HCT116 (cell line): ENCODE measurements at regions not wholly inside any gene's neighbourhood (a gene's known extent, or its start where the extent isn't known, plus 50 kb on each side); places are given as distances from the start of the nearest gene placed in this dataset.

Experiments
- ATAC-seq: fragments of 200-7000 bp; cut with Tn5 transposase; 2 replicates; pipeline ENCODE4 v1.9.1; 2020; ENCODE audit warnings: mild to moderate bottlenecking, moderate library complexity
- BruUV-seq: library from RNA; stranded (reverse); fragments of 400-500 nt; replicated peaks from 2 replicates; lab custom pipeline; 2021; lab: Mats Ljungman, UMichigan
- CTCF ChIA-PET: fragments of 300-600 bp; sonication (Branson Sonifier 250); formaldehyde crosslinking; loops from one replicate; lab custom pipeline; 2021; ENCODE audit warnings: antibody characterized with exemption; lab: Charles Lee
- POLR2A ChIA-PET: fragments of 300-600, 350-600 bp; sonication (Branson Sonifier 250); formaldehyde crosslinking; loops from one replicate; lab custom pipeline; 2021; ENCODE audit warnings: antibody characterized with exemption; lab: Charles Lee
- RAD21 ChIA-PET, 2 experiments: fragments of 300-600 bp; sonication (Branson Sonifier 250); formaldehyde crosslinking; loops; one replicate each; lab custom pipeline; 2023; ENCODE audit warnings: low total read pairs in 2 of 2; ENCODE audit not compliant: uncharacterized antibody in 2 of 2, unreplicated experiment in 2 of 2, low non-redundant PET in 1 of 2; lab: Charles Lee
- DNase-seq: peaks from one replicate; pipeline ENCODE4 v3.0.0-alpha.2; 2010; ENCODE audit warnings: low read depth, low spot score
- H2AFZ ChIP-seq: fragments of 200-600 bp; shearing (Covaris generic), sonication (generic); 2 replicates; pipeline ENCODE4 v1.6.1; 2017; ENCODE audit warnings: low read depth, mixed run types, mixed read lengths, antibody characterized with exemption, low read length; ENCODE audit not compliant: poor library complexity, severe bottlenecking
- H3K27ac ChIP-seq: 2 replicates; pipeline ENCODE4 v1.5.1; 2012; ENCODE audit warnings: low read depth, low read length
- H3K27me3 ChIP-seq: fragments of 200-600 bp; sonication (generic); 2 replicates; pipeline ENCODE4 v1.6.1; 2016; ENCODE audit warnings: mixed run types, low read length, mixed read lengths; ENCODE audit not compliant: insufficient read depth
- H3K36me3 ChIP-seq, 2 experiments: fragments of 200-500 bp in 1 of 2; fragments of 200-600 bp in 1 of 2; sonication (Bioruptor generic) in 1 of 2; sonication (generic) in 1 of 2; 2 replicates each; pipeline versions ENCODE4 v1.5.1 to v1.6.1; 2014 to 2016; ENCODE audit warnings: low read length in 2 of 2, inconsistent platforms in 1 of 2, mixed read lengths in 1 of 2, mixed run types in 1 of 2; ENCODE audit not compliant: insufficient read depth in 2 of 2, control insufficient read depth in 1 of 2
- H3K4me1 ChIP-seq, 2 experiments: fragments of 200-600 bp in 1 of 2; sonication (generic) in 1 of 2; 2 replicates each; pipeline versions ENCODE4 v1.5.1 to v1.6.1; 2012 to 2017; ENCODE audit warnings: low read length in 2 of 2, inconsistent platforms in 1 of 2, mild to moderate bottlenecking in 1 of 2, mixed read lengths in 1 of 2, mixed run types in 1 of 2, moderate library complexity in 1 of 2; ENCODE audit not compliant: insufficient read depth in 2 of 2, control insufficient read depth in 1 of 2
- H3K4me2 ChIP-seq: fragments of 200-600 bp; sonication (generic); 2 replicates; pipeline ENCODE4 v1.6.1; 2017; ENCODE audit warnings: mixed run types, low read length, mixed read lengths
- H3K4me3 ChIP-seq, 2 experiments: fragments of 200-600 bp in 1 of 2; sonication (generic) in 1 of 2; replicated peaks in 1 of 2; 2 replicates each; pipeline ENCODE4 v1.5.1; 2011 to 2016; ENCODE audit warnings: low read length in 2 of 2, control low read depth in 1 of 2, low read depth in 1 of 2, mild to moderate bottlenecking in 1 of 2, mixed read lengths in 1 of 2, mixed run types in 1 of 2
- H3K79me2 ChIP-seq: fragments of 200-600 bp; sonication (generic); 2 replicates; pipeline ENCODE4 v1.6.1; 2017; ENCODE audit warnings: mild to moderate bottlenecking, mixed run types, low read length, moderate library complexity, mixed read lengths; ENCODE audit not compliant: insufficient read depth
- H3K9ac ChIP-seq: fragments of 200-600 bp; sonication (generic); 2 replicates; pipeline ENCODE4 v1.6.1; 2016; ENCODE audit warnings: low read length, mixed read lengths
- H3K9me2 ChIP-seq: fragments of 200-600 bp; sonication (generic), shearing (Covaris generic); 2 replicates; pipeline ENCODE4 v1.6.1; 2017; ENCODE audit warnings: mixed run types, mild to moderate bottlenecking, moderate library complexity; ENCODE audit not compliant: insufficient read depth
- H3K9me3 ChIP-seq, 2 experiments: fragments of 200-500 bp in 1 of 2; fragments of 200-600 bp in 1 of 2; sonication (Bioruptor generic) in 1 of 2; sonication (generic) in 1 of 2; 2 replicates each; pipeline ENCODE4 v1.6.1; 2014 to 2017; ENCODE audit warnings: low read length in 2 of 2, mixed read lengths in 2 of 2, inconsistent platforms in 1 of 2, low read depth in 1 of 2, mild to moderate bottlenecking in 1 of 2, mixed run types in 1 of 2, moderate library complexity in 1 of 2; ENCODE audit not compliant: control insufficient read depth in 1 of 2, insufficient read depth in 1 of 2
- H4K20me1 ChIP-seq: fragments of 200-600 bp; sonication (generic), shearing (Covaris generic); 2 replicates; pipeline ENCODE4 v1.6.1; 2017; ENCODE audit warnings: mixed run types, mild to moderate bottlenecking, moderate library complexity; ENCODE audit not compliant: insufficient read depth
- CBX3 ChIP-seq: IDR thresholded peaks from 2 replicates; pipeline ENCODE4 v1.6.1; 2012; ENCODE audit warnings: low read depth
- CEBPB ChIP-seq: IDR thresholded peaks from 2 replicates; pipeline ENCODE4 v1.6.1; 2012; ENCODE audit warnings: low read depth
- EGR1 ChIP-seq: IDR thresholded peaks from 2 replicates; pipeline ENCODE4 v1.6.1; 2012; ENCODE audit warnings: low read depth
- ELF1 ChIP-seq: IDR thresholded peaks from 2 replicates; pipeline ENCODE4 v1.6.1; 2012; ENCODE audit warnings: low read depth, borderline replicate concordance
- FOSL1 ChIP-seq: IDR thresholded peaks from 2 replicates; pipeline ENCODE4 v1.6.1; 2012; ENCODE audit warnings: low read depth
- POLR2AphosphoS5 ChIP-seq: IDR thresholded peaks from 2 replicates; pipeline ENCODE4 v1.6.1; 2011; ENCODE audit warnings: mild to moderate bottlenecking, low read depth, low read length, moderate library complexity
- REST ChIP-seq: IDR thresholded peaks from 2 replicates; pipeline ENCODE4 v1.6.1; 2012; ENCODE audit warnings: low read depth
- SIN3A ChIP-seq: IDR thresholded peaks from 2 replicates; pipeline ENCODE4 v1.6.1; 2012; ENCODE audit warnings: low read depth
- SP1 ChIP-seq: IDR thresholded peaks from 2 replicates; pipeline ENCODE4 v1.6.1; 2012; ENCODE audit warnings: low read depth
- SRF ChIP-seq: IDR thresholded peaks from 2 replicates; pipeline ENCODE4 v1.6.1; 2012; ENCODE audit warnings: low read depth
- TCF7L2 ChIP-seq: IDR thresholded peaks from 2 replicates; pipeline ENCODE4 v1.7.0; 2011; ENCODE audit warnings: borderline replicate concordance, inconsistent platforms; ENCODE audit not compliant: insufficient read depth, insufficient read length; ENCODE audit errors: extremely low read depth
- ZBTB33 ChIP-seq: IDR thresholded peaks from 2 replicates; pipeline ENCODE4 v1.6.1; 2011; ENCODE audit warnings: mild to moderate bottlenecking, low read length, moderate library complexity; ENCODE audit not compliant: insufficient replicate concordance; ENCODE audit errors: extremely low read depth
- ZFX ChIP-seq: fragments of 450-650 bp; IDR thresholded peaks from 2 replicates; pipeline ENCODE4 v1.6.1; 2017
- ZNF274 ChIP-seq: fragments of 200-500 bp; sonication (Bioruptor generic); IDR thresholded peaks from 2 replicates; pipeline ENCODE4 v1.6.1; 2014; ENCODE audit warnings: mild to moderate bottlenecking, low read depth, low read length, inconsistent platforms
- intact Hi-C: fragments of 100-400 bp; cut with micrococcal nuclease; formaldehyde crosslinking; loops from 2 replicates; pipeline ENCODE4 v1.10.0; 2022
- TF ChIP-seq, protein P1 (sequence below): IDR thresholded peaks from 2 replicates; pipeline ENCODE4 v1.6.1; 2012

- TF ChIP-seq ZFX (no peak), CBX3 (no peak), TCF7L2 (no peak), SIN3A (no peak)
These were observed 713.4 kb upstream of the PTPRD start (continued) for GRCh38 chr9:11326231-11326630.

DNA sequence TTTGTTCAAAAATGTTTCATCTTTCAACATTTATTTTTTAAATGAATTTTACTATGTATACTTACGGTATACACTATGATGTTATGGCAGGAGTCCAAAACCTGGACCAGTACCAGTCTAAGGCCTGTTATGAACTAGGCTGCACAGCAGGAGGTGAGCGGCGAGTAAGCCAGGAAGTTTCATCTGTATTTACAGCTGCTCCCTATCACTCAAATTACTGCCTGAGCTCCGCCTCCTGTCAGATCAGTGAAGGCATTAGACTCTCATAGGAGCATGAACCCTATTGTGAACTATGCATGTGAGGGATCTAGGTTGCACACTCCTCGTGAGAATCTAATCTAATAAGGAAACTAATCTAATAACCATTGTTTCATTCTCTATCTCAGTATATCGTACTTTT, 715.5 kb upstream of the PTPRD start:
- Histone ChIP-seq H3K9ac (no peak overlapping the region), H3K9me2 (no peaks in the 10 kb centered on the region), H2AFZ (no peak overlapping the region), H3K4me3 (no peak overlapping the region), H3K9me3 (peaks cover 8 to 20% of the 10 kb centered on the region in 2 experiments; a peak in 3 of 4 replicates), H3K4me2 (no peak overlapping the region), H3K79me2 (no peaks in the 10 kb centered on the region), H3K27ac (no peak overlapping the region), H3K27me3 (no peaks in the 10 kb centered on the region), H4K20me1 (no peaks in the 10 kb centered on the region), H3K36me3 (no peaks in the 10 kb centered on the region), H3K4me1 (no peaks in the 10 kb centered on the region)
- ChIA-PET CTCF (no interaction called here), RAD21 (no interaction called here), POLR2A (no interaction called here)
- BruUV-seq = no TSS peak
- TF ChIP-seq, protein P1, sequence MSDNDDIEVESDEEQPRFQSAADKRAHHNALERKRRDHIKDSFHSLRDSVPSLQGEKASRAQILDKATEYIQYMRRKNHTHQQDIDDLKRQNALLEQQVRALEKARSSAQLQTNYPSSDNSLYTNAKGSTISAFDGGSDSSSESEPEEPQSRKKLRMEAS = no peak
- intact Hi-C loops = no loop called here
- ATAC-seq (no peak), DNase-seq (no peak)

DNA sequence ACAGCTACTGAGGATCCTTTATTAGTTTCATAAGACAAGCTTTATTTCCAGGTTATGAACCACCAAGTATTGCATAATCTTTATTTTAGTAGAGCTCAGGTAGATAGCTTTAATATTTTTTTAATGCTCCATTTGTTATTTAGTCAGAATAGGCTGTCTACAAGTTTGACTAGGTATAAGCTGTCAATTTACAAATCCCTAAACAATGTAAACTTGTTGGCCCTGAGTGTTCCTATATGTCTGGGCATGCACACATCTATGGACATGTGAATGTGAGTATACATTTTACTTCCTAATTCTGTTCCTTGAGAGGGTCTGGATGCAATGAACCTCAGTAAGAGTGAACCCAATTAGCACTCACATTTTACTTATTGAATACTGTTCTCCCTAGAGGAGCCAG, 722.2 kb upstream of the PTPRD start:
- H3K79me2 ChIP-seq = no peaks in the 10 kb centered on the region
- H3K27ac ChIP-seq = no peak overlapping the region
- no peak overlapping the region for H2AFZ ChIP-seq
- no peak overlapping the region for H3K9ac ChIP-seq
- intact Hi-C loops = no loop called here
- DNase-seq = no peak
- POLR2A ChIA-PET = no interaction called here
- no peaks in the 10 kb centered on the region; the same call in 1 of the 2 replicates for H4K20me1 ChIP-seq
- no peaks in the 10 kb centered on the region for H3K36me3 ChIP-seq
- H3K9me2 ChIP-seq = no peaks in the 10 kb centered on the region
- no peak overlapping the region for H3K4me3 ChIP-seq
- BruUV-seq = no TSS peak
- no peaks in the 10 kb centered on the region for H3K27me3 ChIP-seq
- no peak overlapping the region for H3K4me2 ChIP-seq
- ATAC-seq = no peak
- H3K4me1 ChIP-seq = no peaks in the 10 kb centered on the region
- H3K9me3 ChIP-seq = peaks cover 5 to 9% of the 10 kb centered on the region in 2 experiments; a peak in 2 of 4 replicates
- RAD21 ChIA-PET = no interaction called here
- CTCF ChIA-PET = no interaction called here
- no peak for TF ChIP-seq CEBPB
- no peak for TF ChIP-seq REST
- TF ChIP-seq ZBTB33 = no peak
- TF ChIP-seq TCF7L2 = no peak
- TF ChIP-seq SP1 = no peak
- no peak for TF ChIP-seq POLR2AphosphoS5
- no peak for TF ChIP-seq ZNF274
- TF ChIP-seq FOSL1 = no peak
- TF ChIP-seq ELF1 = no peak
- no peak for TF ChIP-seq SRF
- no peak for TF ChIP-seq EGR1
